BJ (cell line): ENCODE measurements at regions not wholly inside any gene's neighbourhood (a gene's known extent, or its start where the extent isn't known, plus 50 kb on each side); places are given as distances from the start of the nearest gene placed in this dataset.

ENCODE experiments used
- CTCF ChIA-PET: fragments of 350-600 bp; formaldehyde crosslinking; extraction: SDS; loops from one replicate; lab custom pipeline; 2021; ENCODE audit warnings: antibody characterized with exemption, inconsistent platforms; lab: Yijun Ruan, JAX
- POLR2A ChIA-PET: fragments of 300-600 bp; sonication (Branson Sonifier 250); formaldehyde crosslinking; extraction: SDS; loops from one replicate; lab custom pipeline; 2021; ENCODE audit warnings: antibody characterized with exemption; lab: Charles Lee
- DNase-seq: peaks from one replicate; pipeline ENCODE4 v3.0.0-alpha.2; 2011; ENCODE audit warnings: low read depth
- H3K27me3 ChIP-seq: 2 replicates; pipeline ENCODE4 v1.6.0; 2011; ENCODE audit warnings: low read length; ENCODE audit not compliant: control insufficient read depth, insufficient read depth
- H3K36me3 ChIP-seq: 2 replicates; pipeline ENCODE4 v1.5.1; 2011; ENCODE audit warnings: low read length; ENCODE audit not compliant: control insufficient read depth, insufficient read depth
- H3K4me3 ChIP-seq: 2 replicates; pipeline ENCODE4 v1.5.1; 2011; ENCODE audit warnings: low read depth, mild to moderate bottlenecking, control low read depth, low read length
- CTCF ChIP-seq: IDR thresholded peaks from 2 replicates; pipeline ENCODE4 v1.5.1; 2011; ENCODE audit warnings: low read depth, mild to moderate bottlenecking, control low read depth, inconsistent platforms, low read length, moderate library complexity; ENCODE audit not compliant: insufficient read depth

GRCh38 chr5:107274571-107274970, 396.2 kb downstream of the EFNA5 start:
- no peak for DNase-seq
- POLR2A ChIA-PET, result no interaction called here
- Histone ChIP-seq H3K27me3 (no peaks in the 10 kb centered on the region), H3K4me3 (no peak overlapping the region), H3K36me3 (no peaks in the 10 kb centered on the region)
- CTCF ChIA-PET, result no interaction called here
- no peak for TF ChIP-seq CTCF

GRCh38 chr5:107272954-107273353, 397.8 kb downstream of the EFNA5 start:
- H3K36me3 ChIP-seq, result no peaks in the 10 kb centered on the region; the same call in 1 of the 2 replicates
- TF ChIP-seq CTCF, result no peak
- ChIA-PET CTCF (no interaction called here), POLR2A (no interaction called here)
- no peaks in the 10 kb centered on the region for H3K27me3 ChIP-seq
- H3K4me3 ChIP-seq, result no peak overlapping the region
- DNase-seq, result no peak

- no peak for DNase-seq
- Histone ChIP-seq H3K4me3 (no peak overlapping the region), H3K36me3 (no peaks in the 10 kb centered on the region; the same call in 1 of the 2 replicates), H3K27me3 (no peaks in the 10 kb centered on the region)
- ChIA-PET POLR2A (no interaction called here), CTCF (interaction anchor here (0.6 kb wide), 1 partner anchor 300 kb away, joined by 5 read pairs; no protein-coding TSS in a partner anchor)
- no peak for TF ChIP-seq CTCF
These were observed 398.2 kb downstream of the EFNA5 start for GRCh38 chr5:107272509-107272908.

- Histone ChIP-seq H3K36me3 (no peaks in the 10 kb centered on the region; the same call in 1 of the 2 replicates), H3K4me3 (no peak overlapping the region), H3K27me3 (no peaks in the 10 kb centered on the region)
- CTCF ChIA-PET, result interaction anchor here (0.6 kb wide), 1 partner anchor 300 kb away, joined by 5 read pairs; no protein-coding TSS in a partner anchor
- no peak for DNase-seq
- POLR2A ChIA-PET, result no interaction called here
- no peak for TF ChIP-seq CTCF
These were observed 398.9 kb downstream of the EFNA5 start for GRCh38 chr5:107271682-107272350.

GRCh38 chr5:107270561-107270960, 400.2 kb downstream of the EFNA5 start:
- Histone ChIP-seq H3K4me3 (no peak overlapping the region), H3K36me3 (no peaks in the 10 kb centered on the region; the same call in 1 of the 2 replicates), H3K27me3 (no peaks in the 10 kb centered on the region)
- POLR2A ChIA-PET, result no interaction called here
- no peak for DNase-seq
- TF ChIP-seq CTCF, result no peak
- CTCF ChIA-PET, result no interaction called here
